HepG2 (cell line): ENCODE measurements at regions not wholly inside any gene's neighbourhood (a gene's known extent, or its start where the extent isn't known, plus 50 kb on each side); places are given as distances from the start of the nearest gene placed in this dataset.

ENCODE experiments used
- ATAC-seq: fragments of 200-7000 bp; cut with Tn5 transposase; 3 replicates; pipeline ENCODE4 v1.9.1; 2020; ENCODE audit warnings: mild to moderate bottlenecking, moderate library complexity
- BruUV-seq: library from RNA; stranded (reverse); fragments of 400-500 nt; replicated peaks from 2 replicates; lab custom pipeline; 2021; lab: Mats Ljungman, UMichigan
- CTCF ChIA-PET: fragments of 300-600 bp; formaldehyde crosslinking; extraction: SDS; loops from one replicate; lab custom pipeline; 2021; ENCODE audit warnings: low total read pairs, inconsistent platforms, low intra/inter-chr PET ratio; lab: Yijun Ruan, JAX
- POLR2A ChIA-PET: fragments of 350-600 bp; sonication (Branson Sonifier 250); formaldehyde crosslinking; loops from one replicate; lab custom pipeline; 2020; ENCODE audit warnings: antibody characterized with exemption, inconsistent platforms; lab: Yijun Ruan, JAX
- DNase-seq: peaks from one replicate; pipeline ENCODE4 v3.0.0-alpha.2; 2015; ENCODE audit warnings: low spot score
- FAIRE-seq: peaks from 3 replicates; lab custom pipeline; 2011; peaks lifted over from hg19 to GRCh38; lab: Jason Lieb, UNC
- H2AFZ ChIP-seq: one replicate; pipeline ENCODE4 v1.6.1; 2011; ENCODE audit warnings: low read length, inconsistent platforms
- H3K27ac ChIP-seq: fragments of 300-600 bp; 3 replicates; pipeline ENCODE4 v1.8.0; 2011; ENCODE audit warnings: mixed run types, mild to moderate bottlenecking, mixed read lengths, low read length, inconsistent platforms; ENCODE audit not compliant: insufficient read depth; ENCODE audit errors: extremely low read length
- H3K27me3 ChIP-seq, 2 experiments: fragments of 200-600 bp in 1 of 2; 2 replicates in 1 of 2; 3 replicates in 1 of 2; pipeline versions ENCODE4 v1.6.0 to v1.8.0; 2011; ENCODE audit warnings: low read length in 2 of 2, mild to moderate bottlenecking in 2 of 2, moderate library complexity in 2 of 2, inconsistent platforms in 1 of 2; ENCODE audit not compliant: insufficient read depth in 2 of 2, control insufficient read depth in 1 of 2
- H3K36me3 ChIP-seq, 2 experiments: fragments of 200-600 bp in 1 of 2; replicated peaks in 1 of 2; 2 replicates in 1 of 2; 3 replicates in 1 of 2; pipeline versions ENCODE4 v1.5.1 to v1.8.0; 2011; ENCODE audit warnings: low read length in 2 of 2, inconsistent platforms in 1 of 2; ENCODE audit not compliant: insufficient read depth in 2 of 2, control insufficient read depth in 1 of 2
- H3K4me1 ChIP-seq: 2 replicates; pipeline ENCODE4 v1.5.1; 2012; ENCODE audit warnings: low read length, inconsistent platforms; ENCODE audit not compliant: insufficient read depth
- H3K4me2 ChIP-seq: 2 replicates; pipeline ENCODE4 v1.6.0; 2011; ENCODE audit warnings: low read depth, low read length, inconsistent platforms
- H3K4me3 ChIP-seq, 3 experiments: fragments of 200-600 bp in 1 of 3; sonication (generic), shearing (Covaris generic) in 1 of 3; replicated peaks in 1 of 3; 2 replicates each; pipeline ENCODE4 v1.5.1; 2011 to 2016; ENCODE audit warnings: low read length in 3 of 3, inconsistent platforms in 2 of 3, low read depth in 2 of 3, mild to moderate bottlenecking in 2 of 3, control low read depth in 1 of 3, mixed read lengths in 1 of 3; ENCODE audit not compliant: insufficient read depth in 1 of 3
- H3K79me2 ChIP-seq: one replicate; pipeline ENCODE4 v1.6.1; 2011; ENCODE audit warnings: low read length, inconsistent platforms; ENCODE audit not compliant: insufficient read depth
- H3K9ac ChIP-seq: 2 replicates; pipeline ENCODE4 v1.6.0; 2011; ENCODE audit warnings: mild to moderate bottlenecking, low read depth, low read length, inconsistent platforms; ENCODE audit not compliant: insufficient read depth
- H3K9me3 ChIP-seq: 2 replicates; pipeline ENCODE4 v1.5.1; 2012; ENCODE audit warnings: mild to moderate bottlenecking, low read length
- H4K20me1 ChIP-seq: 2 replicates; pipeline ENCODE4 v1.6.0; 2011; ENCODE audit warnings: inconsistent platforms, mild to moderate bottlenecking, low read length, moderate library complexity; ENCODE audit not compliant: insufficient read depth
- ARNT2 ChIP-seq: sonication (generic); formaldehyde crosslinking; IDR thresholded peaks from 2 replicates; pipeline ENCODE4 v1.8.0; 2022; ENCODE audit warnings: mild to moderate bottlenecking, low read depth, missing genetic modification reagents, moderate library complexity
- CEBPB ChIP-seq: IDR thresholded peaks from 2 replicates; pipeline ENCODE4 v1.6.1; 2011; ENCODE audit warnings: low read depth, low read length, improper control_type of control experiment, borderline replicate concordance
- CERS6 ChIP-seq: sonication (generic); formaldehyde crosslinking; IDR thresholded peaks from 2 replicates; pipeline ENCODE4 v1.5.0; 2020; ENCODE audit warnings: missing genetic modification reagents
- E2F5 ChIP-seq: sonication (generic); formaldehyde crosslinking; conservative IDR thresholded peaks from 2 replicates; pipeline ENCODE4 v1.4.0; 2020; ENCODE audit warnings: missing genetic modification reagents
- IKZF5 ChIP-seq: IDR thresholded peaks from 2 replicates; pipeline ENCODE4 v1.6.1; 2018; ENCODE audit warnings: missing genetic modification reagents, mild to moderate bottlenecking, missing compliant biosample characterization
- KAT2B ChIP-seq: fragments of 150-350 bp; IDR thresholded peaks from 2 replicates; pipeline ENCODE4 v1.6.1; 2014; ENCODE audit warnings: low read depth, low read length, borderline replicate concordance
- MXI1 ChIP-seq: IDR thresholded peaks from 3 replicates; pipeline ENCODE4 v1.6.1; 2012; ENCODE audit warnings: low read depth, low read length, inconsistent platforms, borderline replicate concordance
- NR1H2 ChIP-seq: sonication (generic); formaldehyde crosslinking; IDR thresholded peaks from 2 replicates; pipeline ENCODE4 v1.8.1; 2022; ENCODE audit warnings: low read depth, missing genetic modification reagents, borderline replicate concordance
- NR2F1 ChIP-seq, 2 experiments: fragments of 450-650 bp in 1 of 2; formaldehyde crosslinking in 1 of 2; IDR thresholded peaks; 2 replicates each; pipeline versions ENCODE4 v1.5.0 to v1.6.1; 2016 to 2020; ENCODE audit warnings: mild to moderate bottlenecking in 1 of 2, missing compliant biosample characterization in 1 of 2, missing genetic modification reagents in 1 of 2, moderate library complexity in 1 of 2
- PAWR ChIP-seq: sonication (generic); formaldehyde crosslinking; IDR thresholded peaks from 2 replicates; pipeline ENCODE4 v1.4.0; 2020; ENCODE audit warnings: missing genetic modification reagents, mild to moderate bottlenecking, borderline replicate concordance
- SMAD9 ChIP-seq: sonication (generic); formaldehyde crosslinking; IDR thresholded peaks from 2 replicates; pipeline ENCODE4 v1.5.1; 2020; ENCODE audit warnings: mild to moderate bottlenecking, missing genetic modification reagents
- SP5 ChIP-seq: IDR thresholded peaks from 2 replicates; pipeline ENCODE4 v1.6.1; 2016; ENCODE audit warnings: low read depth, borderline replicate concordance
- ZBTB1 ChIP-seq: sonication (generic); formaldehyde crosslinking; IDR thresholded peaks from 2 replicates; pipeline ENCODE4 v1.4.0; 2020; ENCODE audit warnings: missing genetic modification reagents, borderline replicate concordance
- ZFP1 ChIP-seq: IDR thresholded peaks from 2 replicates; pipeline ENCODE4 v1.6.1; 2016
- ZHX1 ChIP-seq: sonication (generic); formaldehyde crosslinking; IDR thresholded peaks from 2 replicates; pipeline ENCODE4 v1.8.1; 2022; ENCODE audit warnings: low read depth, mild to moderate bottlenecking, missing genetic modification reagents
- ZNF3 ChIP-seq: IDR thresholded peaks from 2 replicates; pipeline ENCODE4 v1.7.0; 2017; ENCODE audit warnings: inconsistent platforms
- WGBS: methylation state at CpG from one replicate; pipeline ENCODE4 v1.1.6; 2017; ENCODE audit warnings: low lambda C conversion rate; 5-methylcytosine and 5-hydroxymethylcytosine counted together
- in situ Hi-C: cut with HindIII; loops from 2 replicates; pipeline ENCODE4 v1.10.0; 2017; ENCODE audit warnings: low pct_unique_long_range_greater_than_20kb; ENCODE audit not compliant: extremely low pct_ligation_motif_present
- intact Hi-C: fragments of 100-400 bp; cut with micrococcal nuclease; formaldehyde crosslinking; loops from one replicate; pipeline ENCODE4 v1.10.0; 2022; ENCODE audit not compliant: unreplicated experiment
- TF ChIP-seq, protein P1 (sequence below): sonication (generic); formaldehyde crosslinking; IDR thresholded peaks from 2 replicates; pipeline ENCODE4 v1.4.0; 2020; ENCODE audit warnings: mild to moderate bottlenecking, missing genetic modification reagents
- TF ChIP-seq, protein P2 (sequence below): IDR thresholded peaks from 2 replicates; pipeline ENCODE4 v1.6.1; 2012; ENCODE audit warnings: inconsistent platforms

DNA sequence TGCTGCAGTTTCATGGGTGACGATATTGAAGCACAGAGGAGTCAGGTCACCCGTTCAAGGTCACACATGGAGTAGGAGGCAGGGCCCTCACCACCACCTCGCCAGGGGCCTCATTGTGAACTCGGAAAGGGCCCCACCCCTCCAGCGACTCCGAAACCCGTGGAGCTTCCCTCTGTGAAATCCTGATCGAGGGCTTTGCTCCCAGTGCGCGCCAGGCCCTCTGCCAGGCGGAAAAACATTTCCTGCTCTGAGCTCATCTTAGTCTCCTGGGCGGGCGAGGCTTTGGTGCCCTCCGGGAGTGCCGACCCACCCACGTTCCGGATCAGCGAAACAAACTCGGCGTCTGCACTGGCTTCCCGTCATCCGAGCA lies 75.0 kb upstream of the FCN1 start:
- Histone ChIP-seq H3K4me3 (no peak overlapping the region), H3K27me3 (peaks cover 5 to 28% of the 10 kb centered on the region in 2 experiments; a peak in 4 of 5 replicates), H3K36me3 (no peaks in the 10 kb centered on the region), H3K4me1 (no peaks in the 10 kb centered on the region), H4K20me1 (no peaks in the 10 kb centered on the region), H3K9ac (no peak overlapping the region), H3K27ac (no peak overlapping the region), H2AFZ (no peak overlapping the region), H3K79me2 (no peaks in the 10 kb centered on the region), H3K9me3 (peaks cover 1% of the 10 kb centered on the region; the same call in 1 of the 2 replicates), H3K4me2 (no peak overlapping the region)
- POLR2A ChIA-PET, result no interaction called here
- TF ChIP-seq SP5 (CRISPR knock-in tag) (no peak), ZNF3 (CRISPR knock-in tag) (no peak), SMAD9 (CRISPR knock-in tag) (no peak), PAWR (CRISPR knock-in tag) (no peak), MXI1 (no peak), NR1H2 (CRISPR knock-in tag) (no peak), KAT2B (no peak), CERS6 (CRISPR knock-in tag) (no peak), ZFP1 (CRISPR knock-in tag) (no peak), NR2F1 (CRISPR knock-in tag; IDR thresholded peaks at IDR 0.05) (no peak), E2F5 (no peak), ZHX1 (no peak), IKZF5 (CRISPR knock-in tag) (no peak), ZBTB1 (CRISPR knock-in tag) (no peak), CEBPB (no peak), ARNT2 (CRISPR knock-in tag) (no peak)
- TF ChIP-seq, protein P1, sequence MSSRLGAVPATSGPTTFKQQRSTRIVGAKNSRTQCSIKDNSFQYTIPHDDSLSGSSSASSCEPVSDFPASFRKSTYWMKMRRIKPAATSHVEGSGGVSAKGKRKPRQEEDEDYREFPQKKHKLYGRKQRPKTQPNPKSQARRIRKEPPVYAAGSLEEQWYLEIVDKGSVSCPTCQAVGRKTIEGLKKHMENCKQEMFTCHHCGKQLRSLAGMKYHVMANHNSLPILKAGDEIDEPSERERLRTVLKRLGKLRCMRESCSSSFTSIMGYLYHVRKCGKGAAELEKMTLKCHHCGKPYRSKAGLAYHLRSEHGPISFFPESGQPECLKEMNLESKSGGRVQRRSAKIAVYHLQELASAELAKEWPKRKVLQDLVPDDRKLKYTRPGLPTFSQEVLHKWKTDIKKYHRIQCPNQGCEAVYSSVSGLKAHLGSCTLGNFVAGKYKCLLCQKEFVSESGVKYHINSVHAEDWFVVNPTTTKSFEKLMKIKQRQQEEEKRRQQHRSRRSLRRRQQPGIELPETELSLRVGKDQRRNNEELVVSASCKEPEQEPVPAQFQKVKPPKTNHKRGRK (CRISPR knock-in tag), result no peak
- TF ChIP-seq, protein P2, sequence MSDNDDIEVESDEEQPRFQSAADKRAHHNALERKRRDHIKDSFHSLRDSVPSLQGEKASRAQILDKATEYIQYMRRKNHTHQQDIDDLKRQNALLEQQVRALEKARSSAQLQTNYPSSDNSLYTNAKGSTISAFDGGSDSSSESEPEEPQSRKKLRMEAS, result no peak
- 39% methylated on average over 20 of the region's 22 CpGs for WGBS
- ATAC-seq (no peak), DNase-seq (no peak), FAIRE-seq (no peak)
- CTCF ChIA-PET, result no interaction called here
- in situ Hi-C loops, result no loop called here
- no TSS peak for BruUV-seq
- intact Hi-C loops, result no loop called here
